PC-3 (cell line): ENCODE measurements at regions not wholly inside any gene's neighbourhood (a gene's known extent, or its start where the extent isn't known, plus 50 kb on each side); places are given as distances from the start of the nearest gene placed in this dataset.

Source experiments
- ATAC-seq: fragments of 200-7000 bp; cut with Tn5 transposase; 2 replicates; pipeline ENCODE4 v1.9.1; 2020; ENCODE audit warnings: mild to moderate bottlenecking, moderate library complexity
- BruUV-seq: library from RNA; stranded (reverse); fragments of 400-500 nt; replicated peaks from 2 replicates; lab custom pipeline; 2021; lab: Mats Ljungman, UMichigan
- CTCF ChIA-PET: fragments of 300-600 bp; sonication (Branson Sonifier 250); formaldehyde crosslinking; loops from one replicate; lab custom pipeline; 2022; ENCODE audit warnings: antibody characterized with exemption; lab: Charles Lee
- POLR2A ChIA-PET: fragments of 300-600 bp; sonication (Branson Sonifier 250); formaldehyde crosslinking; loops from one replicate; lab custom pipeline; 2022; ENCODE audit warnings: antibody characterized with exemption; ENCODE audit not compliant: unreplicated experiment; lab: Charles Lee
- DNase-seq: peaks from one replicate; pipeline ENCODE4 v3.0.0-alpha.2; 2015
- H2AFZ ChIP-seq: fragments of 300-600 bp; sonication (generic); 2 replicates; pipeline ENCODE4 v1.6.0; 2016; ENCODE audit warnings: antibody characterized with exemption, low read length
- H3F3A ChIP-seq: fragments of 300-600 bp; sonication (generic); one replicate; pipeline ENCODE4 v1.6.0; 2017; ENCODE audit warnings: antibody characterized with exemption, low read length, control low read depth, mild to moderate bottlenecking; ENCODE audit not compliant: unreplicated experiment
- H3K27ac ChIP-seq: fragments of 300-600 bp; sonication (generic); 2 replicates; pipeline ENCODE4 v1.5.1; 2016; ENCODE audit warnings: mild to moderate bottlenecking, low read length
- H3K27me3 ChIP-seq: fragments of 300-600 bp; sonication (generic); 2 replicates; pipeline ENCODE4 v1.6.1; 2016; ENCODE audit warnings: low read length, mixed read lengths
- H3K36me3 ChIP-seq: fragments of 300-600 bp; sonication (generic); 2 replicates; pipeline ENCODE4 v1.6.1; 2016; ENCODE audit warnings: low read depth, mixed run types, low read length, mixed read lengths
- H3K4me1 ChIP-seq: fragments of 300-600 bp; sonication (generic); 2 replicates; pipeline ENCODE4 v1.5.1; 2016; ENCODE audit warnings: low read length; ENCODE audit not compliant: insufficient read depth
- H3K4me2 ChIP-seq: fragments of 300-600 bp; sonication (generic); 2 replicates; pipeline ENCODE4 v1.6.0; 2016; ENCODE audit warnings: low read length
- H3K4me3 ChIP-seq: fragments of 300-600 bp; sonication (generic); 2 replicates; pipeline ENCODE4 v1.5.1; 2016; ENCODE audit warnings: mild to moderate bottlenecking, low read length, mixed read lengths
- H3K79me2 ChIP-seq: fragments of 300-600 bp; sonication (generic); 2 replicates; pipeline ENCODE4 v1.6.1; 2017; ENCODE audit warnings: low read length, mixed read lengths
- H3K9ac ChIP-seq: fragments of 300-600 bp; sonication (generic); 2 replicates; pipeline ENCODE4 v1.6.0; 2016; ENCODE audit warnings: mild to moderate bottlenecking, low read length
- H3K9me2 ChIP-seq: fragments of 300-600 bp; sonication (generic); replicated peaks from 2 replicates; pipeline ENCODE4 v1.6.1; 2016; ENCODE audit warnings: mixed run types, low read length, mixed read lengths
- H3K9me3 ChIP-seq: fragments of 300-600 bp; sonication (generic); 2 replicates; pipeline ENCODE4 v1.6.1; 2016; ENCODE audit warnings: low read length, mixed read lengths
- H4K20me1 ChIP-seq: fragments of 300-600 bp; sonication (generic); 2 replicates; pipeline ENCODE4 v1.6.1; 2016; ENCODE audit warnings: low read length, mixed read lengths
- EZH2 ChIP-seq: fragments of 300-600 bp; sonication (generic); IDR thresholded peaks from one replicate; pipeline ENCODE4 v1.6.1; 2017; ENCODE audit warnings: antibody characterized with exemption, mild to moderate bottlenecking, low read length; ENCODE audit not compliant: unreplicated experiment
- EZH2phosphoT487 ChIP-seq: fragments of 300-600 bp; sonication (generic); IDR thresholded peaks from 2 replicates; pipeline ENCODE4 v1.6.1; 2018; ENCODE audit warnings: mild to moderate bottlenecking, antibody characterized with exemption, low read length, borderline replicate concordance
- intact Hi-C: fragments of 100-400 bp; cut with micrococcal nuclease; formaldehyde crosslinking; loops from 2 replicates; pipeline ENCODE4 v1.9.0; 2023
- TF ChIP-seq, protein P1 (sequence below): fragments of 300-600 bp; sonication (generic); conservative IDR thresholded peaks from 2 replicates; pipeline ENCODE4 v1.5.1; 2017; ENCODE audit warnings: antibody characterized with exemption, low read depth, mild to moderate bottlenecking, low read length

DNA sequence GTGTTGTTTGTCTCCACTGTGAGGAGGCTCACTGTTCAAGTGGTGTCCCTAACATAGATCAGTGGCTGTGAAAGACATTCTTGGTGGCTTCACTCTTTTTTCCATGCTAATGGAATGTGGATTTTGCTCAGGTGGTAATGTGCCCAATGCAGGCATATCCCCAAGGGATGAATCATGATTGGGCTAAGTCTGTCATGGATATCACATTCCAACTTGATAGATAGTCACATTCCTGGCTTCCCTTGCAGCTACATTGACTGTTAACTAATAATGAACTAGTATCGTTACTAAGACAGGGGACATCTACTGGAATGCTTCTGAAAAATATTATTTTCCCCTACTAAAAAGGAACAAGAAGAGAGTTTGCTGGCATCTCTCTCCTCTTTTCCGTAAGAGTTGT, 86.3 kb upstream of the SOD1 start:
- Histone ChIP-seq H3K9ac (no peak overlapping the region), H3K4me3 (no peak overlapping the region), H3K4me1 (no peaks in the 10 kb centered on the region), H3F3A (no peaks in the 10 kb centered on the region), H3K4me2 (no peak overlapping the region), H3K36me3 (no peaks in the 10 kb centered on the region), H3K27me3 (no peaks in the 10 kb centered on the region; the same call in 1 of the 2 replicates), H3K27ac (no peak overlapping the region), H2AFZ (no peak overlapping the region), H3K9me3 (no peaks in the 10 kb centered on the region), H3K9me2 (no peaks in the 10 kb centered on the region), H3K79me2 (no peaks in the 10 kb centered on the region), H4K20me1 (no peaks in the 10 kb centered on the region)
- no TSS peak for BruUV-seq
- ChIA-PET POLR2A (no interaction called here), CTCF (no interaction called here)
- no peak for TF ChIP-seq EZH2
- TF ChIP-seq, protein P1, sequence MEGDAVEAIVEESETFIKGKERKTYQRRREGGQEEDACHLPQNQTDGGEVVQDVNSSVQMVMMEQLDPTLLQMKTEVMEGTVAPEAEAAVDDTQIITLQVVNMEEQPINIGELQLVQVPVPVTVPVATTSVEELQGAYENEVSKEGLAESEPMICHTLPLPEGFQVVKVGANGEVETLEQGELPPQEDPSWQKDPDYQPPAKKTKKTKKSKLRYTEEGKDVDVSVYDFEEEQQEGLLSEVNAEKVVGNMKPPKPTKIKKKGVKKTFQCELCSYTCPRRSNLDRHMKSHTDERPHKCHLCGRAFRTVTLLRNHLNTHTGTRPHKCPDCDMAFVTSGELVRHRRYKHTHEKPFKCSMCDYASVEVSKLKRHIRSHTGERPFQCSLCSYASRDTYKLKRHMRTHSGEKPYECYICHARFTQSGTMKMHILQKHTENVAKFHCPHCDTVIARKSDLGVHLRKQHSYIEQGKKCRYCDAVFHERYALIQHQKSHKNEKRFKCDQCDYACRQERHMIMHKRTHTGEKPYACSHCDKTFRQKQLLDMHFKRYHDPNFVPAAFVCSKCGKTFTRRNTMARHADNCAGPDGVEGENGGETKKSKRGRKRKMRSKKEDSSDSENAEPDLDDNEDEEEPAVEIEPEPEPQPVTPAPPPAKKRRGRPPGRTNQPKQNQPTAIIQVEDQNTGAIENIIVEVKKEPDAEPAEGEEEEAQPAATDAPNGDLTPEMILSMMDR: no peak
- TF ChIP-seq EZH2phosphoT487: no peak
- DNase-seq (no peak), ATAC-seq (no peak)
- intact Hi-C loops: no loop called here

- H3K79me2 ChIP-seq: no peaks in the 10 kb centered on the region
- no peak for DNase-seq
- TF ChIP-seq EZH2phosphoT487 (no peak), EZH2 (no peak)
- TF ChIP-seq, protein P1: no peak
- no peak overlapping the region for H3K27ac ChIP-seq
- no peaks in the 10 kb centered on the region for H3K9me2 ChIP-seq
- H3K27me3 ChIP-seq: no peaks in the 10 kb centered on the region; the same call in 1 of the 2 replicates
- H4K20me1 ChIP-seq: no peaks in the 10 kb centered on the region
- no peaks in the 10 kb centered on the region for H3F3A ChIP-seq
- ATAC-seq: no peak
- H3K9me3 ChIP-seq: no peaks in the 10 kb centered on the region
- H3K4me1 ChIP-seq: no peaks in the 10 kb centered on the region
- no peaks in the 10 kb centered on the region for H3K36me3 ChIP-seq
- ChIA-PET CTCF (interaction anchor here (0.6 kb wide), 1 partner anchor 58 kb away, joined by 6 read pairs; no protein-coding TSS in a partner anchor), POLR2A (no interaction called here)
- intact Hi-C loops: no loop called here
- BruUV-seq: no TSS peak
- no peak overlapping the region for H3K4me3 ChIP-seq
- no peak overlapping the region for H3K4me2 ChIP-seq
- no peak overlapping the region for H3K9ac ChIP-seq
- no peak overlapping the region for H2AFZ ChIP-seq
These were observed 87.6 kb upstream of the SOD1 start for GRCh38 chr21:31571879-31572278.

GRCh38 chr21:31570824-31571566, 88.5 kb upstream of the SOD1 start:
- no peak overlapping the region for H3K4me2 ChIP-seq
- ChIA-PET CTCF (interaction anchor here (0.6 to 0.8 kb wide), 2 partner anchors 10 to 357 kb away, joined by 3 read pairs; no protein-coding TSS in a partner anchor), POLR2A (no interaction called here)
- no peaks in the 10 kb centered on the region for H3K36me3 ChIP-seq
- H4K20me1 ChIP-seq: no peaks in the 10 kb centered on the region
- H3F3A ChIP-seq: no peaks in the 10 kb centered on the region
- no peaks in the 10 kb centered on the region for H3K79me2 ChIP-seq
- ATAC-seq (no peak), DNase-seq (no peak)
- H3K27ac ChIP-seq: no peak overlapping the region
- H2AFZ ChIP-seq: no peak overlapping the region
- TF ChIP-seq EZH2 (no peak), EZH2phosphoT487 (no peak)
- TF ChIP-seq, protein P1: no peak
- BruUV-seq: no TSS peak
- H3K9me3 ChIP-seq: no peaks in the 10 kb centered on the region
- H3K4me3 ChIP-seq: no peak overlapping the region
- no peaks in the 10 kb centered on the region for H3K4me1 ChIP-seq
- H3K27me3 ChIP-seq: no peaks in the 10 kb centered on the region; the same call in 1 of the 2 replicates
- no peaks in the 10 kb centered on the region for H3K9me2 ChIP-seq
- H3K9ac ChIP-seq: no peak overlapping the region
- intact Hi-C loops: no loop called here
